ENCODE measurements at regions not wholly inside any gene's neighbourhood (a gene's known extent, or its start where the extent isn't known, plus 50 kb on each side); places are given as distances from the start of the nearest gene placed in this dataset.

DNA sequence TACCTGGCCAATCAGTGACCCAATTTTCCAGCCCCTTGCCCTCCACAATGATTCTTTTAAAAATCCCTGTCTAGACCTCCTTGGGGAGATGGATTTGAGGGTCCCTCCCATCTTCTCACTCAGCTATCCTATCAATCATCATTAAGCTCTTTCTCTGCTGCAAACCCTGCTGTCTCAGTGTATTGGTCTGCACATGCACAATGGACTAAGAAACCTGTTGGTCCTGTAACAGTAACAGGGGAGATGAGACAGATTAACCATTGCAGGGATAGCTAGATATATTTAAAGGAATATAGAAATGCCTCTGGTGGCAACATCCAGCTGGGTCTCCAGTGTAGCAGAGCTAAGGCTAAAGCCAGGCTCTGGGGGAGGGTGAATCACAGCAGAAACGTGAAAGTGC, 74.6 kb upstream of the CHRNA7 start (continued):
- TF ChIP-seq SIX5 (IDR thresholded peaks at IDR 0.05; ENCODE audit: low read depth, low read length, severe bottlenecking) (no peak), MEF2A (IDR thresholded peaks at IDR 0.05; ENCODE audit: insufficient read depth, low read depth, low read length) (no peak), BMI1 (IDR thresholded peaks at IDR 0.05; ENCODE audit: borderline replicate concordance) (no peak), NRF1 (conservative IDR thresholded peaks at IDR 0.05; ENCODE audit: low read depth, low read length) (no peak), WRNIP1 (IDR thresholded peaks at IDR 0.05; ENCODE audit: borderline replicate concordance, low read depth, low read length) (no peak), YY1 (IDR thresholded peaks at IDR 0.05; ENCODE audit: low read depth, low read length) (no peak), DPF2 (IDR thresholded peaks at IDR 0.05) (no peak), TCF3 (IDR thresholded peaks at IDR 0.05; ENCODE audit: borderline replicate concordance, insufficient read depth, low read depth, low read length) (no peak)
- TF ChIP-seq, protein P1, sequence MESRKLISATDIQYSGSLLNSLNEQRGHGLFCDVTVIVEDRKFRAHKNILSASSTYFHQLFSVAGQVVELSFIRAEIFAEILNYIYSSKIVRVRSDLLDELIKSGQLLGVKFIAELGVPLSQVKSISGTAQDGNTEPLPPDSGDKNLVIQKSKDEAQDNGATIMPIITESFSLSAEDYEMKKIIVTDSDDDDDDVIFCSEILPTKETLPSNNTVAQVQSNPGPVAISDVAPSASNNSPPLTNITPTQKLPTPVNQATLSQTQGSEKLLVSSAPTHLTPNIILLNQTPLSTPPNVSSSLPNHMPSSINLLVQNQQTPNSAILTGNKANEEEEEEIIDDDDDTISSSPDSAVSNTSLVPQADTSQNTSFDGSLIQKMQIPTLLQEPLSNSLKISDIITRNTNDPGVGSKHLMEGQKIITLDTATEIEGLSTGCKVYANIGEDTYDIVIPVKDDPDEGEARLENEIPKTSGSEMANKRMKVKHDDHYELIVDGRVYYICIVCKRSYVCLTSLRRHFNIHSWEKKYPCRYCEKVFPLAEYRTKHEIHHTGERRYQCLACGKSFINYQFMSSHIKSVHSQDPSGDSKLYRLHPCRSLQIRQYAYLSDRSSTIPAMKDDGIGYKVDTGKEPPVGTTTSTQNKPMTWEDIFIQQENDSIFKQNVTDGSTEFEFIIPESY (IDR thresholded peaks at IDR 0.05) = no peak
- TF ChIP-seq, protein P2, sequence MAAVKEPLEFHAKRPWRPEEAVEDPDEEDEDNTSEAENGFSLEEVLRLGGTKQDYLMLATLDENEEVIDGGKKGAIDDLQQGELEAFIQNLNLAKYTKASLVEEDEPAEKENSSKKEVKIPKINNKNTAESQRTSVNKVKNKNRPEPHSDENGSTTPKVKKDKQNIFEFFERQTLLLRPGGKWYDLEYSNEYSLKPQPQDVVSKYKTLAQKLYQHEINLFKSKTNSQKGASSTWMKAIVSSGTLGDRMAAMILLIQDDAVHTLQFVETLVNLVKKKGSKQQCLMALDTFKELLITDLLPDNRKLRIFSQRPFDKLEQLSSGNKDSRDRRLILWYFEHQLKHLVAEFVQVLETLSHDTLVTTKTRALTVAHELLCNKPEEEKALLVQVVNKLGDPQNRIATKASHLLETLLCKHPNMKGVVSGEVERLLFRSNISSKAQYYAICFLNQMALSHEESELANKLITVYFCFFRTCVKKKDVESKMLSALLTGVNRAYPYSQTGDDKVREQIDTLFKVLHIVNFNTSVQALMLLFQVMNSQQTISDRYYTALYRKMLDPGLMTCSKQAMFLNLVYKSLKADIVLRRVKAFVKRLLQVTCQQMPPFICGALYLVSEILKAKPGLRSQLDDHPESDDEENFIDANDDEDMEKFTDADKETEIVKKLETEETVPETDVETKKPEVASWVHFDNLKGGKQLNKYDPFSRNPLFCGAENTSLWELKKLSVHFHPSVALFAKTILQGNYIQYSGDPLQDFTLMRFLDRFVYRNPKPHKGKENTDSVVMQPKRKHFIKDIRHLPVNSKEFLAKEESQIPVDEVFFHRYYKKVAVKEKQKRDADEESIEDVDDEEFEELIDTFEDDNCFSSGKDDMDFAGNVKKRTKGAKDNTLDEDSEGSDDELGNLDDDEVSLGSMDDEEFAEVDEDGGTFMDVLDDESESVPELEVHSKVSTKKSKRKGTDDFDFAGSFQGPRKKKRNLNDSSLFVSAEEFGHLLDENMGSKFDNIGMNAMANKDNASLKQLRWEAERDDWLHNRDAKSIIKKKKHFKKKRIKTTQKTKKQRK (IDR thresholded peaks at IDR 0.05; ENCODE audit: low read depth, low read length) = no peak

Measured in GM12878 (cell line).